ENCODE measurements at regions not wholly inside any gene's neighbourhood (a gene's known extent, or its start where the extent isn't known, plus 50 kb on each side); places are given as distances from the start of the nearest gene placed in this dataset.

DNA sequence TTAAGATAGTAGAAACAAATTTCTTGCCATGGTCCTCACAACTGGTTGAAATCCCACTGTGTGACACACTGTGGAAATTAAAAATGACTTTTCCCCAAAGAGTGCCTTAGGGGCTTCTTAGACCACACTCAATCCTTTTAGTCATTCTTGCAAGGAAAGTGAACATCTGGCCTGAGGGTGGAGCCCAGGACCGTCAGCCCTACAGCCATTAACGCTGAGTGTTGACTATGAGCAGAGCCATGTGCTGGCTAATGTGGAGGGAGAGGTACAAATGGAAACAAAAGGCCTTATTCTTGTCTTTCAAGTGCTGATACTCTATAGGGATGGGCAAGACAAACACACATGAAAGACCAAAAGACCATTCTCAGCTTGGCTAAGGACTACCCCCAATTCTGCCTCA, 456.5 kb downstream of the ZSWIM6 start:
- TF ChIP-seq EZH2 (IDR thresholded peaks at IDR 0.05; ENCODE audit: low read depth, low read length, severe bottlenecking) (no peak), YY1 (IDR thresholded peaks at IDR 0.05; ENCODE audit: low read depth, low read length) (no peak), RAD21 (IDR thresholded peaks at IDR 0.05 in 1 of 2, conservative IDR thresholded peaks at IDR 0.05 in 1 of 2; ENCODE audit: low read depth in 2 of 2, low read length in 2 of 2) (no peak), POLR2A (IDR thresholded peaks at IDR 0.05; ENCODE audit: control extremely low read depth in 1 of 2, low read depth in 2 of 2, low read length in 2 of 2) (no peak), SUZ12 (IDR thresholded peaks at IDR 0.05; ENCODE audit: low read length) (no peak), EGR1 (IDR thresholded peaks at IDR 0.05; ENCODE audit: borderline replicate concordance, low read depth, low read length) (no peak), GTF2F1 (IDR thresholded peaks at IDR 0.05; ENCODE audit: borderline replicate concordance, low read depth, low read length) (no peak), ASH2L (IDR thresholded peaks at IDR 0.05; ENCODE audit: low read length) (no peak), ZNF274 (IDR thresholded peaks at IDR 0.05; ENCODE audit: borderline replicate concordance, extremely low read depth, low read length) (no peak), POLR2AphosphoS5 (IDR thresholded peaks at IDR 0.05; ENCODE audit: low read depth, low read length) (no peak), TAF7 (optimal IDR thresholded peaks at IDR 0.05; ENCODE audit: borderline replicate concordance, low read depth, low read length) (no peak), SIX5 (IDR thresholded peaks at IDR 0.05; ENCODE audit: low read depth, low read length) (no peak)
- TF ChIP-seq, protein P1, sequence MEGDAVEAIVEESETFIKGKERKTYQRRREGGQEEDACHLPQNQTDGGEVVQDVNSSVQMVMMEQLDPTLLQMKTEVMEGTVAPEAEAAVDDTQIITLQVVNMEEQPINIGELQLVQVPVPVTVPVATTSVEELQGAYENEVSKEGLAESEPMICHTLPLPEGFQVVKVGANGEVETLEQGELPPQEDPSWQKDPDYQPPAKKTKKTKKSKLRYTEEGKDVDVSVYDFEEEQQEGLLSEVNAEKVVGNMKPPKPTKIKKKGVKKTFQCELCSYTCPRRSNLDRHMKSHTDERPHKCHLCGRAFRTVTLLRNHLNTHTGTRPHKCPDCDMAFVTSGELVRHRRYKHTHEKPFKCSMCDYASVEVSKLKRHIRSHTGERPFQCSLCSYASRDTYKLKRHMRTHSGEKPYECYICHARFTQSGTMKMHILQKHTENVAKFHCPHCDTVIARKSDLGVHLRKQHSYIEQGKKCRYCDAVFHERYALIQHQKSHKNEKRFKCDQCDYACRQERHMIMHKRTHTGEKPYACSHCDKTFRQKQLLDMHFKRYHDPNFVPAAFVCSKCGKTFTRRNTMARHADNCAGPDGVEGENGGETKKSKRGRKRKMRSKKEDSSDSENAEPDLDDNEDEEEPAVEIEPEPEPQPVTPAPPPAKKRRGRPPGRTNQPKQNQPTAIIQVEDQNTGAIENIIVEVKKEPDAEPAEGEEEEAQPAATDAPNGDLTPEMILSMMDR (IDR thresholded peaks at IDR 0.05; ENCODE audit: control extremely low read depth in 1 of 3, insufficient read depth in 1 of 3, low read depth in 1 of 3, low read length in 3 of 3) = no peak
